Amniotic stem cell (primary cell): ENCODE measurements at regions not wholly inside any gene's neighbourhood (a gene's known extent, or its start where the extent isn't known, plus 50 kb on each side); places are given as distances from the start of the nearest gene placed in this dataset.
"Not testable (repeated sequence)": the region's sequence is repeated elsewhere in the genome, so short reads cannot be mapped to it uniquely, and the experiment has no call there.

ENCODE experiments used
- DNase-seq: peaks from one replicate; lab custom pipeline; 2025; lab: John Stamatoyannopoulos, UW

DNA sequence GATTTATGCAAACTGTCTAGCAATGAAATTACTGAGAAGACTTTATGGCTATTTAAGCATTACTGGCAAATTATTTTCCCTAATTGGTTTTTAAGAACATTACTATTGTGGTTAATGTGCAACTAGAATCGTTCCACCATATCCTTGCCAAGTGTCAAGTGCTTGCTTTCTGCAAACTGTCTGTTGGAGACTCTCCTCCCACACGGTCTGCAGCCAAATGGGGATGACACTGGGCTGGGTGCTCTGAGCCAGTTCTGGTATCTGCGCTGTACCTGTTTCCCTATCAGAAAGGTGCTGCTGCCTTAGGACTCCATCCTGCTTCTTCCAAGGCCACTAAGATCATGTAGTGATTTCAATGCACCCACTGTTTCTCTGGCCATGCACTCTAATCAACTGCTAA is 110.4 kb downstream of the RAMP3 start:
- no peak for DNase-seq

DNA sequence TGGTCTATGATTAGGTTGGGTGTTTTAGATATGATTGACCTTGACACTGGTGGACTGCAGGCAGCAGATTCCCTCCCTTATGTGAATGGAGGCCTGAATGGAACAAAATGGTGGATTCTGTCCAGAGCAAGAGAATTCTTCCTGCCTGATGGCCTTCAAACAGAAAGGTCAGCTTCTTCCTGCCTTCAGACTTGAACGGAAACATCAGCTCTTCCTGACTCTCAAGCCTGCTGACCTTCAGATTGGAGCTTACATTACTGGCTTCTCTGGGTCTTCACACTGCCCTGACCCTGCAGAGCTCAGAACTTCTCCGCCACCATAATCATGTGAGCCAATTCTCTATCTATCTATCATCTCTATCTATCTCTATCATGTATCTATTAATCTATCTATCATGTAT is 111.6 kb downstream of the RAMP3 start:
- DNase-seq = no peak

DNA sequence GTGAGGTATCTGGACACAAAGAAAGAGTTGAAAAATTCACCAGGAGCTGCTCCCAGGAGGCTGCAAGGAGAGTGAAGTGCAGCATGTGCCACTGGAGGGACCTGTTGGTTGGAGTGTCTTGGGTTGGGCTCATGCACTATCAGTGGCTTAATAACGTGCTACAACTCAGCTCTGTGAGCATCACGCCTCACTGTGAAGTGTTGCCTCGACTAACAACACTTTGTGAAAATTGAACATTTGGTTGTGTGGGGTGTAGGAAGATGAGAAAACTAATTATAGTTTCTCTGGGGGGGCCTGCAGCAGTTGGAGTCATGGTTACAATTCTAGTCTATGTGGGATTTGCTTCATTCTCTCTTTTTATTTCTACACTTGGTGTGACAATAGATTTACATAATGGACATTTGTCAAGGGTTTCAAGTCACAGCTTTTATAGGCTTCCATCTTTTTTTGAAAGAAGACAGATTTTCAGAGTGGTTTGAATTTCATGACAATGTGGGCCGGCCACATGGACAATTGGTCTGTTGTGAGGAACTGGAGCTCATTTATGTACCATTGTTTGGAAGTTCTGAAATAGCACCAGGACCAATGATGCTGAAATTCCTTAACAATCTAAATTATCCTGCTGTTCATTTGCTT is 121.3 kb downstream of the RAMP3 start:
- no peak for DNase-seq

DNA sequence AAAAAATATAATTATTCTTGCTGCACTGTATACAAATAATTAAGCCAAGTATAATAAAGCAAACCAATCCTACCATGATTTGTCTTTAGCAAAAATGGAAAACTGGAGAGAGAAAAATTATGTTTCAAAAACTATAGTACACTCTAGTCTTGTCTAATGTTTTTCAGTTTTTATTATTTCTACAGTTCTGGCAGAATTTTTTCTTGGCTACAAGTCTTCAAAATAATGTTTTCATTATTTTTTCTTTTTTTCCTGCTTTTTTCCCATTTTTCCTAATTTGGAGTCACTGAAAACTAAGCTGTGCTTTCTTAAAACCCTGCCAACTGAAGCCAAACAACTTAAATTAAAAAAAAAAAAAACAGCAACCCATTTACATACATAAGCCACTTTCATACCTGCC is 132.0 kb downstream of the RAMP3 start:
- not testable (repeated sequence) for DNase-seq

DNA sequence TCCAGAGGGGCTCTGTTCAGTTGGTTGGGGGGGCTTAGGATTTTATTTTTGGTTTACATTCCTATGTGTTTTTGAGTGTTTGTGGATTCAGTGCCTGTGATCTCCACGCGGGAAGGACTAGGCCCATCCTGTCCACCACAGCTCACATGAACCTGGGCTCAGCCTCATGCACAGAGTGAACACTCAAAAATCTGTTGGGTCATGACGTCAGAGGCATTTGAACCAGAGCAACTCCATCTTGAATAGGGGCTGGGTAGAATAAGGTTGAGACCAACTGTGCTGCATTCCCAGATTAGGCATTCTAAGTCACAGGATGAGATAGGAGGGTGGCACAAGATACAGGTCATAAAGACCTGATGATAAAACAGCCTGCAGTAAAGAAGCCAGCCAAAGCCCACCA is 133.3 kb downstream of the RAMP3 start:
- DNase-seq = no peak

DNA sequence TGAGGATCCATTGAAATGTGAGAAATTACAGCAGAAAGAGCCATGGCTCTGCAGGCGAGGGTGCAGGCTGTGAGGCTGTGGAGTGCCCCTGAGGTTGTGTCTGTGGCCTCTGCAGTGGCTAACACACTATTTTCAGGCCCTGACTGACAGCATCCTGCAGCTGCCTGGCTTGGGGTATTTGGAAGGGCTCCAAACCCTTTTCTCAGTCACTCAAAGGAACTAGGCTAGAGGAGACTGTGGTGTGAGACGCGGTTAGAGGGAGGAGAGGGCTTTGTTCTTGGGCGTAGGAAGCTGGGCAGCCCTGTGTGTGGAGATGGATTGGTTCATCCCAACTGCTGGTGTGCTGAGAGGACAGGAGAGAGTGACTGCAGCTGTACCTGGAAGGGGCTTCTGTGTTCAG is 134.9 kb downstream of the RAMP3 start:
- no peak for DNase-seq

DNA sequence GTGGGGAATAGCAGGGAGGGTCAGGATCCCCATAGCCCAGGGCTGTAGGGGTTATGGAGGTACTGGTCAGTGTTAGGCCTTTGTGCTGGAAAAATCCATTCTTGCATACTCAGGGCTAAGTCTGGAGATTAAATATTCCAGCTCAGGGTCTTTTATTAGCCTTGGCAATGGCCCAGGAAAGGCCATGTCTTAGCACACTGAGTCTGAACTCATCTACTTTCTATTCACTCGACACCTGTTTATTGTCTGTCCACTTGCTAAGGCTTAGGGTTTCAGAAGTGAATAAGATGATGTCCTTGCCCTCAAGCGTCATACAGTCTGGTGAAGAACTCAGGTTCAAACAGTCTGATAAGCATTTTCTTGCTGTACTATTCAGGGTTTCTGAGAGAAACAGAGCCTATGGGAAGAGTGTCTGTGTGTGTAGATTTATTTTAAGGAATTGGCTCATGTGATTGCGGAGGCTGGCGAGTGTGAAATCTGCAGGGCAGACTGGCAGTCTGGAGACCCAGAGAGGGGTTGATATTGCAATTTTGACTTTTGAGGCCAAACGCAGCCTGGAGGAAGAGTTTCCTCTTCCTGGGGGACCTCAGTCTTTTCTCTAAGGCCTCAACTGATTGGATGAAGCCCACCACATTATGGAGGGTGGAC is 135.8 kb downstream of the RAMP3 start:
- DNase-seq = no peak

DNA sequence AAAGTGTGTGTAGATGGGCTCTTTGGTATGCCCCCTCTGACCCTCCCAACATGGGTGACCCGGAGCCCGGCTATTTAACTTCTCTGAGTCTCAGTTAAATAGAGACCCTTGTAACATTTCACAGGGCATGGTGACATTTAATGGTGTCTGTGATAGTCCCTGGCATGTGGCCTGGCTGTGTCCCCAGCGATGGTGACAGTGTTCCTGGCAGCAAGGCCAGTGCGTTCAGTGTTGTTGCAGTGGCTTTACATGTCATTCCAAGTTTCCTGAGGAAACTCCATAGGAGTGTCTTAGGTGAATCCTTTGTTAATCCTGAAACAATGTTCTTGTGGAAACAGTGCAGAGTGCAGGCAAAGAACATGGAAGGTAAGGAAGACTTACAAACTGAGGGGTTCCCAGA is 137.0 kb downstream of the RAMP3 start:
- no peak for DNase-seq

DNA sequence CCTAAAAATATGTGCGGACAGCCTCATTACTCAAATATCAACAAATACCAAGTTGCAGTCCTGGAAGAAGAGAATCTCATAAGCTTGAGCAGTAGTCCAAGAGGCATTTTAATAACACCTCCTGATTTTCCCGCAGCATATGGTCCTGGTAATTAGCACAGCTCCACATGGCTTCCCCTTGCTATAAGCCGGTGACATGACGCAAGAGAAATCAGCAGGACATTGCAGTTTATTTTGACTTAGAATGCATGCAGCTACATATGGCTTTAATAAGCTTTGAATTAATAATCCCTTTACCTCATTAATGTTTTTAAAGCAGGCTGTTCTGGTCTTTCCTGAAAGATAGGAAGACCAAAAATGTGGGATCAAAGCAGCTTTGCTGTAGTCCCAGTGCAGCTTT is 137.6 kb downstream of the RAMP3 start:
- DNase-seq = no peak

DNA sequence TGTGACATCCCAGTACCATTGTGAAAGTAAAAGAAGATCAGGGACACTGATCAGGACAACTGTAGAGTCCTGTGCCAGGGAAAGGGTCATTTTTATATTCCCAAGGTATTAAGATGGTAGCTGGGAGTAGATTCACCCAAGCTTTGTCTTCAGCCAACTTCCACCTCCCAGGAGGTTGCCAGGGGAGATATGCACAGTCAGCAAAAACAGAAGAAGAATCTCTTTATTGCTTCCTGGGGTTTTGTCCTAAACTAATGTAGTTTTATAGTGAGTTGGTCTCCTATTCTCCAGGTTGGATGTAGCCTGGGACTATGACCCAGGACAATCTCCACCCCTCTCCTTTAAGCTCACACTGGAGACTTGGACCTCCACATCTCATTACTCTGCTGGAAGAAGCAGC is 139.2 kb downstream of the RAMP3 start:
- no peak for DNase-seq

DNA sequence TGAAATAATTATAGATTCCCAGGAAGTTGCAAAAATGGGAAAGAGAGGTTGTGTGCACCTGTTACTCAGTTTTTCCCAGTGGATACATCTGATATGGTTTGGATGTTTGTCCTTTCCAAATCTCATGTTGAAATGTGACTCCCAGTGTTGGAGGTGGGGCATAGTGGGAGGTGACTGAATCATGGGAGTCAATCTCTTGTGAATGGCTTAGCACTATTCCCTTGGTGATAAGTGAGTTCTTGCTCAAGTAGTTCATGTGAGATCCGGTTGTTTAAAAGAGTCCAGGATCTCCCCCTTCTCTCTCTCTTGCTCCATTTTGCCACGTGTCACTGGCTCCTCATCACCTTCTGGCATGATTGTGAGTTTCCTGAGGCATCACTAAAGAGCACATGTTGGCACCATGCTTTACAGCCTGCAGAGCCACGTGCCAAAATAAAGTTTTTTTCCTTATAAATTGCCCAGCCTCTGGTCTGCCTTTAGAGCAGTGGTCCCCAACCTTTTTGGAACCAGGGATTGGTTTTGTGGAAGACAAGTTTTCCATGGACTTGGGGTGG is 149.2 kb downstream of the RAMP3 start:
- DNase-seq = no peak

DNA sequence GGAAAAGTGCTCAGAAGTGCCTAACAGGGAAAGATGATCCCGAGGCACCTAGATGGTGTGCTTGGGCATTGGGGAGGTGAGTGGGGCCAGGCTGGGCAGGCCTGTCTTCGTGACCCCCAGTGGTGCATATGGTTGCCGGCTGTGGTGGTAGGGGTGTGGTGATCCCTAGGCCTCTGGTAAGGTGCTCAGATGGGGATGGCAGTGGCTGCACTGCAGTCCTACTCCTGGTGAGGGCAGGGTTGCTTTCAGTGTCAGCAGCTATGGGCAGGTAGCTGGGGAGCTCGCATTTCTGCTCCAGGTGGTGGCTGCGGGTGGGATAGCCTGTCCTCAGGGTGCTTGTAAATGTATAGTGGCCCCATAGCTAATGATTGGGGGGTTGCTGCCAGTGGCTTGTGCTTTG is 154.0 kb downstream of the RAMP3 start:
- DNase-seq = no peak

DNA sequence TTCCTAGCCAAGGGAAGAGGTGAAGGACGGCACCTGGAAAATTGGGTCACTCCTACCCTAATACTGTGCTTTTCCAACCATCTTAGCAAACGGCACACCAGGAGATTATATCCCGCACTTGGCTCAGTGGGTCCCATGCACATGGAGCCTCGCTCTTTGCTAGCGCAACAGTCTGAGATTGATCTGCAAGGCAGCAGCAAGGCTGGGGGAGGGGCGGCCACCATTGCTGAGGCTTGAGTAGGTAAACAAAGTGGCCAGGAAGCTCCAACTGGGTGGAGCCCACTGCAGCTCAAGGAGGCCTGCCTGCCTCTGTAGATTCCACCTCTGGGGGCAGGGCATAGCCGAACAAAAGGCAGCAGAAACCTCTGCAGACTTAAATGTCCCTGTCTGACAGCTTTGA is 157.9 kb downstream of the RAMP3 start:
- DNase-seq = not testable (repeated sequence)

DNA sequence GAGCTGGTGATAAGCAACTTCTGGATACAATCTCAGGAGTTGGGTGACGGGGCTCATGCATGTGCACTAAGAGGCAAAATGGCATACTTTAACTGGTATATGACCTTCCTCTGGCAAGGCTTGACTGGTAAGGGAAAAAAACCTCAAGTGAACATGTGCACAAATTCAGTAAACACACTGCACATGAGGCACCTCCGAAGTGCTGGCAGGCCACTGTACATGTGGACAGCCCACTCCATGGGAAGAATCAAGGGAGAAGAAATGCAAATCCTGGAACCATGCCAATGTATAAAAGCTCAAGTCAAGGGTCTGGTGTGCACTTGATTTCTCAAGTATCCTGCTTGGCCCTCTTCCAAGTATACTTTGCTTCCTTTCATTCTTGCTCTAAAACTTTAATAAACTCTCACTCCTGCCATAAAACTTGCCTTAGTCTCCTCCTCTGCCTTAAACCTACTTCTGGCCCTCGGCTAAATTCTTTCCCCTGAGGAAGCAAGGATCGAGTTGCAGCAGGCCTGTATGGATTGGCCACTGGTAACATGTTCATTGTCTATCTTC is 167.2 kb downstream of the RAMP3 start:
- DNase-seq = no peak

DNA sequence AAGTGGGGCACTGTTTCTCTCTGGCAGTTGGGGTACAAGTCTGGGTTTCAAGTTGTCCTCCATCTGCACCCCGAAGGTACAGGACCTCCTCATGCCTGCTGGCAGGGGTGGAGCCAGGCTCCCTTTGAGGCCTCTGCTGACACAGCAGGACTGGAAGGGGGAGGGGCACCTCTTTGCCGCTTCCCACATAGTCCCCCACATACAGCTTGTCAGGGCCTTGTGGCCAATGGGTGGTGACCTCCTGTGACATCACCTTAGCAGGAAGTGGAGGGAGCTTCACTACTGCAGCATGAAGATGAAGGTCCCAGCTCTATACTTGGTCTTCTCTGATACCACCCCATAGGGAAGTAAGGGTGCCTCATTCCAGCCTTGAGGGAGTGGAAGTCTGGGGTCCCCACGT is 167.8 kb downstream of the RAMP3 start:
- no peak for DNase-seq

DNA sequence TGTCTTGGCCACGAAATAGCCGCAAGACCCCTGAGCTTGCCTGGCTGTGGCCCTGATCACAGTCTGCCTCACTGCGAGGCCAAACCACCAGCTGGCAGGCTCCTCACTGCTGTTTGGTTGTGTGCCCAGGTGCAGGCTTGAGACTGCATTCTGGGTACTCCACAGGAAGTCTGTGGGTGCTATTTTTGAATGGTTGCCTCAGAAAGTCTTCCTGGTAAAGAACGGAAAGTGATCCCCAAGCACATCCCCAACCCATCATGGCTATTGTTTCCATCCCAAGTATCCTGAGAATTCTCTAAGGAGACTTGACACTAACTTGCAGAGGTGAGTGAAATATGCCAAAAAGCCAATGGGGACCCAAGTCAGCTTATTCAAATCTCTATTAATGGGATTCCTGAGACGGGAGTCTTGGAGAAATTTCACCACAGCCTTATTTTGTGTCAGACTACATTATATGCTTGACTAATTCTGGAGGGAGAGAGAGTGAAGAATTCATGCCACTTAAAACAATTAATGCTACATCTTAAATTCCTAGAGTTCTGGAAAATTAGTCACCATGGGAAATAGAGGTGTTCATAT is 170.9 kb downstream of the RAMP3 start:
- no peak for DNase-seq

DNA sequence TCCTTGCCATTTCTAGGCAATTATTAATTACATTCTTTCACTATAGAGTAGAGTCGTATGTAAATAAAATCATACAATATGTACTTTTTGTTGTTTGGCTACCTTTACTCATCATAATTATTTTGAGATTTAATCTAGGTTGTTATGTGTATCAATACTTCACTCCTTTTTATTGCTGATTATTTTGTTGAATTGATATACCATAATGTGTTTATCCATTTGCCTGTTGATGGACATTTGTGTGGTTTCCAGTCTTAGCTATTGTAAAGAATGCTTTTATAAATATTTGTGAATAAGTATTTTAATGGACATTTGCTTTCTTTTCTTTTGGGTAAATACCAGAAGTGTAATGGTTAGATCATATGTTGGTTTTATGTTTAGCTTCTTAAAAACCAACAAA is 174.0 kb downstream of the RAMP3 start:
- no peak for DNase-seq

DNA sequence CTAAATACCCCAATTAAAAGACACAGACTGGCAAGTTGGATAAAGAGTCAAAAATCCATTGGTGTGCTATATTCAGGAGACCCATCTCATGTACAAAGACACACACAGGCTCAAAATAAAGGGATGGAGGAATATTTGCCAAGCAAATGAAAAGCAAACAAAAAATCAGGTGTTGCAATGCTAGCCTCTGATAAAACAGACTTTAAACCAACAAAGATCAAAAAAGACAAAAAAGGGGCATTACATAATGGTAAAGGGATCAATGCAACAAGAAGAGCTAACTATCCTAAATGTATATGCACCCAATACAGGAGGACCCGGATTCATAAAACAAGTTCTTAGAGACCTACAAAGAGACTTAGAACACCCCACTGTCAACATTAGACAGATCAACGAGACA is 177.4 kb downstream of the RAMP3 start:
- not testable (repeated sequence) for DNase-seq

DNA sequence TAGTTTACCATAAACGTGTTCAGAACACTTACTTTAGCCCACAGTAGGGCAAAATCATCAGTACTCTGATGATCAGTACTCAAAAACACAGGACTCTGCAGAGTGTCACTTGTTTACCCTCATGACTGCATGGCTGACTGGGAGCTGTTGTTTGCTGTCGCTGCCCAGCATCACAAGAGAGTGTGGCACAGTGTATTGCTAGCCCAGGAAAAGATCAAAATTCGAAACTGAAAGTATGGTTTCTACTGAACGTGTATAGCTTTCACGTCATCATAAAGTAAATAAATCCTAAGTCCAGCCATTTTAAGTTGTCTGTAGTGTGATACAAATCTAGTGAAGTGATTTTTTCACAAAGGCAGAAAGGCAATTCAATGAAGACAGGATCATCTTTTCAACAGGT is 184.6 kb downstream of the RAMP3 start:
- DNase-seq = no peak

DNA sequence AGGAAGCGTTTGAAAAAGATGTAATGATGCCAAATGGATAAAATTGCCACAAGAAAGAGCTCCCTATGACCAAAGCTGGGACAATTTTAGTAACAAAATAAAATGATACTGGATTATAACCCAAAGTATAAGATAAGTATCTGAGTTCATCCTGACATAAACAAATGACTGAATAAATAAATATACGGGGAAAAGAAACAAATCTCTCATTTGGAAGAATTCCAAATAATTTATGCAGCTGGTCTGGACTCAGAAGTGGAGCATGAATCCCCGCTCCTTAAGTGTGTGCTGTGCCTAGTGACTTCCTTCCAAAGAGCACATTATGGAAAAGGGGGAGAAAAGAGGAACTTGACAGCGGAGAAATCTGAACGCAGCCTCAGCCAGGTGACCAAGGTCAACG is 186.2 kb downstream of the RAMP3 start:
- no peak for DNase-seq

DNA sequence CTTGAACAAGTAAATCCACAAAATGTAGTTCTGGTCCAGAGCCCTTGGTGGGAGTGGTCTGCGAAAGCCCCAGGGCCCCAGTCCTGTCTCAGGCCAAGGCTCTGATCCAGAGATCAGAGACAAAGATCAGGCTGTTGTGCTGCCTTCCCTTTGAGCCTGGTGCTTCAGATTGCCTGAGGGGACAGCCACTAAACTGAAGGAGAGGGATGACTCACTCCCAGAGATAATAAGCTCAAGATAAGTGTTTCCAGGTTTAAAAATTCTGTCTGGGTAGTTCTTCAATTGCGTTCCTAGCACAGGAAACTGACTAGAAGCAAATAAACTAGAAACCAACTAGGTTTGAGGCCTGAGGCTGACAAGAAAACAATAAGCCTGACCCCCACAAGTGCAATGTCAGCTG is 190.2 kb downstream of the RAMP3 start:
- peak; percentile 63 for DNase-seq

DNA sequence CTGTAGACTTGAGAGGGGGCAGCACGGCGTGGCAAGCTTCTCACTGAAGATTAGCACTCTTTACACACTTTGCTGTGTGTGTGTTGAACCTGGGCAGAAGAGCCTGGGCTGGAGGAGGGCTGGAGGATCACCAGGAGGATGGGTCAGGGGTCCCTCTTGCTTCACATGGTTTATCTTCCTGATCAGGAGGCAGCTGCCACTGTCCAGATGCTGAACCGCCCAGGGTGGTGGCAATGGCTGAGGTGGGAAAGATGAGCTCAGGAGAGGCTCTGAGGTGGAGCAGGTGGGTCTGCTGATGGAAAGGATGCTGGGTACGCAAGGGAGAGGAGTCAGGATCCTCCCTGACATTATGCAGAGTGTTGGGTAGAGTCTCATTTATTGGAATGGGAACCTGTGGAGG is 191.5 kb downstream of the RAMP3 start:
- DNase-seq = no peak

DNA sequence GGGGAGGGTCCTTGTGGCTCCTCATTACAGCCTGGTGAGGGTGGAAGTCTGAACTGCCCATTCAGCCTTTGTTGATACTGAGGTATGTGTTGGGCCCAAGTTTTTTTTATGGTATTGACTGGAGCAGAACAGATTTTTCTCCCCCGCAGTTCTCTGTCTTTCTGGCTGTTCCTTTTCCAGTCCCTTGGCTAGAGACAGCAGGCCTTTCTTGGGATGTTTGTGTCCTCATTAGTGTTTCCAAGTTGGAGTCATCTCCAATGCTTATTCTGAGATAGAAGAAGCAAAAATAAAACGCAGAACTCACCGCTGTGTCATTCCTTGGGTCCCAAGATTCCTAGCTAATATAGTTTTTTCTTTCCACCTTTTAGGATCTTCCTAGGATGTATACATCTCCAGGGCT is 193.3 kb downstream of the RAMP3 start:
- DNase-seq = no peak
